Activated naive CD8-positive, alpha-beta T cell treated with anti-CD3 and anti-CD28 coated beads, Interleukin-2, amount 10 ng/mL, durations not matched to agents 7 days and 5 days (primary cell): ENCODE measurements at regions not wholly inside any gene's neighbourhood (a gene's known extent, or its start where the extent isn't known, plus 50 kb on each side); places are given as distances from the start of the nearest gene placed in this dataset.

ENCODE experiments used
- ATAC-seq: fragments of 150-1000 bp; cut with Tn5 transposase; one replicate; pipeline ENCODE4 v1.10.0; 2021; ENCODE audit warnings: low read depth, moderate library complexity
- POLR2A ChIA-PET: fragments of 350-600 bp; sonication (Branson Sonifier 250); formaldehyde crosslinking; loops from one replicate; lab custom pipeline; 2021; ENCODE audit warnings: antibody characterized with exemption; lab: Charles Lee
- DNase-seq: peaks from one replicate; pipeline ENCODE4 v3.0.0; 2021
- H3K27ac Mint-ChIP-seq: one replicate; pipeline ENCODE4 v1.8.0; 2022; ENCODE audit warnings: mild to moderate bottlenecking, mixed read lengths
- H3K27me3 Mint-ChIP-seq: one replicate; pipeline ENCODE4 v1.8.0; 2022; ENCODE audit warnings: mild to moderate bottlenecking, moderate library complexity, mixed read lengths
- H3K36me3 Mint-ChIP-seq: one replicate; pipeline ENCODE4 v1.8.0; 2021; ENCODE audit warnings: mild to moderate bottlenecking, mixed read lengths
- H3K4me1 Mint-ChIP-seq: one replicate; pipeline ENCODE4 v1.8.0; 2021; ENCODE audit warnings: mixed read lengths
- H3K4me3 Mint-ChIP-seq: one replicate; pipeline ENCODE4 v1.8.0; 2022; ENCODE audit warnings: mild to moderate bottlenecking, moderate library complexity, mixed read lengths
- H3K9me3 Mint-ChIP-seq: one replicate; pipeline ENCODE4 v1.8.0; 2021; ENCODE audit warnings: mixed read lengths

- H3K4me3 Mint-ChIP-seq = no peak overlapping the region
- H3K27me3 Mint-ChIP-seq = no peaks in the 10 kb centered on the region
- DNase-seq = no peak
- no peaks in the 10 kb centered on the region for H3K36me3 Mint-ChIP-seq
- ATAC-seq = no peak
- H3K4me1 Mint-ChIP-seq = no peaks in the 10 kb centered on the region
- POLR2A ChIA-PET = no interaction called here
- no peak overlapping the region for H3K27ac Mint-ChIP-seq
- no peaks in the 10 kb centered on the region for H3K9me3 Mint-ChIP-seq
These were observed 949.4 kb upstream of the FANCL start for GRCh38 chr2:59190518-59190917.

- H3K27me3 Mint-ChIP-seq = no peaks in the 10 kb centered on the region
- no peak overlapping the region for H3K4me3 Mint-ChIP-seq
- no peak for DNase-seq
- POLR2A ChIA-PET = no interaction called here
- no peak overlapping the region for H3K27ac Mint-ChIP-seq
- peaks cover 2% of the 10 kb centered on the region for H3K4me1 Mint-ChIP-seq
- no peaks in the 10 kb centered on the region for H3K36me3 Mint-ChIP-seq
- no peak for ATAC-seq
- H3K9me3 Mint-ChIP-seq = no peaks in the 10 kb centered on the region
These were observed 943.3 kb upstream of the FANCL start for GRCh38 chr2:59184276-59185020.

GRCh38 chr2:59183070-59183469, 941.9 kb upstream of the FANCL start:
- DNase-seq (no peak), ATAC-seq (no peak)
- H3K9me3 Mint-ChIP-seq = no peaks in the 10 kb centered on the region
- POLR2A ChIA-PET = no interaction called here
- peaks cover 2% of the 10 kb centered on the region for H3K4me1 Mint-ChIP-seq
- H3K27ac Mint-ChIP-seq = no peak overlapping the region
- no peaks in the 10 kb centered on the region for H3K36me3 Mint-ChIP-seq
- no peaks in the 10 kb centered on the region for H3K27me3 Mint-ChIP-seq
- no peak overlapping the region for H3K4me3 Mint-ChIP-seq

DNA sequence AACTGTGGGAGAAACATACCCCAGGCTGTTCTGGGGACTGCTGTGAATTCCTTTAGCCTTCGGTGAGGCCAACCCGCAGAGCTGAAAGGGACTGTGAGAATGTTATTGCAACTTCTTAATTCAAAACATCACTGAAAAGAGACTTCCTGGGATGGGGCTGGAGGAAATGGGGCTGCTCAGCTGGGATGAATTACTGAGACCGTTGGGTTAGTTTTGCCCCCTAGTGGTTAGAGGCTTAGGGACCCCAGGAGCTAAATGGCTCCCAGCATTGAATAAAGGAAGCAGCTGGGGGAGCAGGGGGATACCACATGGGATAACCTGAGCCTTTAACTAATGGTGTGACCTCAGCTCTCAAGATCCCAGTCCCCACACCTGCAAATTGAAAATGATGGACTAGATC, 941.1 kb upstream of the FANCL start:
- ATAC-seq = no peak
- H3K4me3 Mint-ChIP-seq = no peak overlapping the region
- no peaks in the 10 kb centered on the region for H3K9me3 Mint-ChIP-seq
- no peaks in the 10 kb centered on the region for H3K36me3 Mint-ChIP-seq
- H3K27ac Mint-ChIP-seq = no peak overlapping the region
- POLR2A ChIA-PET = no interaction called here
- H3K4me1 Mint-ChIP-seq = peaks cover 2% of the 10 kb centered on the region
- no peaks in the 10 kb centered on the region for H3K27me3 Mint-ChIP-seq
- DNase-seq = no peak

GRCh38 chr2:59181347-59181746, 940.2 kb upstream of the FANCL start:
- Mint-ChIP-seq H3K27ac (no peak overlapping the region), H3K4me3 (no peak overlapping the region), H3K27me3 (no peaks in the 10 kb centered on the region), H3K4me1 (peaks cover 2% of the 10 kb centered on the region), H3K36me3 (no peaks in the 10 kb centered on the region), H3K9me3 (no peaks in the 10 kb centered on the region)
- POLR2A ChIA-PET = no interaction called here
- DNase-seq (no peak), ATAC-seq (no peak)

DNA sequence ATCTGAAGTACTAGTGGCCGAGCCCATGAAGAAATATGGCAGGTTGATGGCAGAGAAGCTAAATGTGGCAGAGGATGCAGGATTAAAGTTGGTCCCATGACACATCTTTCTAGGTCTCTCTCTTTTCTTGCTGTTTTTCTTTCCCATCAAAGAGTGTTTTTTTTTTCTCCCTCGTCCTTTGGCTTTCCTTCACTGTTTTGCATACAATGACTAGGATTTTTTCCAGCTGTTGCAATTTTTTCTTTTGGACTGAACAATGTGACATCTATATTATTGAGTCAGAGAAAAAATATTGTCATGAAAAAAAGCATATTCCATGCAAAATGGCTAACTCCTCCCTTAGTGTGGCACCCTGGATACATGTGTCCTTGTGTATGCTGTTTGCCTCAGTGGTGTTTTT, 939.5 kb upstream of the FANCL start:
- Mint-ChIP-seq H3K36me3 (no peaks in the 10 kb centered on the region), H3K27me3 (no peaks in the 10 kb centered on the region), H3K9me3 (no peaks in the 10 kb centered on the region), H3K27ac (no peak overlapping the region), H3K4me1 (peaks cover 2% of the 10 kb centered on the region), H3K4me3 (no peak overlapping the region)
- no peak for DNase-seq
- no peak for ATAC-seq
- POLR2A ChIA-PET = no interaction called here

DNA sequence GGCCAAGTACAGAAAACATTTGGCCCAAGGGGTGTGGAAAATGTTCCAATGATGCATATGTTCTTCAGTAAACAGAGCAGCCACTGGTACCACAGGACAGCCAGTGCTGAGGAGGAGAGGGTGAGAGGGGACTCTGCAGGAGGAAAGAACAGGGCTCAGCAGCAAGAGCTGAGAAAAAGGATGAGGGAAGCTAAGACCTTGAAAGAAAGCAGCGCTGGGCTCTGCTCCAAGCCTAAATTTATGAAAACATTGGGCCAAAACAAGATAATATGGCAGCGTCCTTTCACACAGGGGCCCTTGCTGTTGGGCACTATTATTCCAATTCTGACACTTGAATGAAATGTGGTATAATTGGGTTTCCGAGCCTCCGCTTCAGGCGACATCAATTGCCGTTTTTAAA, 939.0 kb upstream of the FANCL start:
- POLR2A ChIA-PET = no interaction called here
- ATAC-seq = no peak
- DNase-seq = no peak
- no peaks in the 10 kb centered on the region for H3K27me3 Mint-ChIP-seq
- peaks cover 2% of the 10 kb centered on the region for H3K4me1 Mint-ChIP-seq
- no peak overlapping the region for H3K27ac Mint-ChIP-seq
- no peaks in the 10 kb centered on the region for H3K9me3 Mint-ChIP-seq
- H3K36me3 Mint-ChIP-seq = no peaks in the 10 kb centered on the region
- no peak overlapping the region for H3K4me3 Mint-ChIP-seq

DNA sequence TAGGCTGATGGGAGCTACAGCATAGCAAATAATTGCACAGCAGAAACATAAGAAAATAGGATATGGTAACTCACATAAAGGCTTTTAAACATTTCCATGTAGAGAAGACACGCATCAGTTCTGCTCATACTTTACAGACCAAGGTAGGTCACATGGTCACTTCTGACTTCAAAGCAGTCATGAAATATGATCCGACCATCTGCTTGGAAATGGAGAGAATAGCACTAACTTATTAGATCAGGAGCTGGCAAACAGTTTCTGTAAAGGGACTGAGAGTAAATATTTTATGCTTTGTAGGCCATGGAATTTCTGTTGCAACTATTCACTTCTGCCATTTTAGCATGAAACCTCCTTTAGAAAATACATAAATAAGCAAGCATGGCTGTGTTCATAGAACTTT, 936.6 kb upstream of the FANCL start:
- POLR2A ChIA-PET = no interaction called here
- DNase-seq (no peak), ATAC-seq (no peak)
- no peaks in the 10 kb centered on the region for H3K9me3 Mint-ChIP-seq
- H3K27me3 Mint-ChIP-seq = no peaks in the 10 kb centered on the region
- no peak overlapping the region for H3K27ac Mint-ChIP-seq
- H3K36me3 Mint-ChIP-seq = no peaks in the 10 kb centered on the region
- H3K4me1 Mint-ChIP-seq = no peaks in the 10 kb centered on the region
- H3K4me3 Mint-ChIP-seq = no peak overlapping the region

DNA sequence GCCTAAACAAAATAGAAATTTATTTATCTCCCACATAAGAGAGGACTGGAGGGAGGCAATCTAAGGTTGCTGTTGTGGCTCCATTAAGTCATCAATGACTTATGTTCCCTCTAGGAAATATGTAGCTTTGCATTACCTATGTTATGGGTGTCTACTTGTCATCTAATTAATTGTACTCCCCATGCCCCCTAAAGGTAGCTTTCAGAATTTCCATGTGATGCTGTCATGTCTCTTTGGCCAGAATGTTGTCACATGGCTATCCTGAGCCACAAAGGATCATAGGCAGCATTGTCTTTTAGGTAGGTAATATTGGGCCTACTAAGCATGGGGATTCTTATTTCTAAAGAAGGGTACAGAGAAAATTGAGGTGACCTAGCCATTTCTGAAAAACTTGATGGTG, 935.6 kb upstream of the FANCL start:
- DNase-seq (no peak), ATAC-seq (no peak)
- no peak overlapping the region for H3K4me3 Mint-ChIP-seq
- no peak overlapping the region for H3K27ac Mint-ChIP-seq
- H3K9me3 Mint-ChIP-seq = no peaks in the 10 kb centered on the region
- no peaks in the 10 kb centered on the region for H3K4me1 Mint-ChIP-seq
- no peaks in the 10 kb centered on the region for H3K27me3 Mint-ChIP-seq
- H3K36me3 Mint-ChIP-seq = no peaks in the 10 kb centered on the region
- POLR2A ChIA-PET = no interaction called here

- H3K27me3 Mint-ChIP-seq = no peaks in the 10 kb centered on the region
- no peak overlapping the region for H3K4me3 Mint-ChIP-seq
- no peaks in the 10 kb centered on the region for H3K9me3 Mint-ChIP-seq
- no peak for ATAC-seq
- POLR2A ChIA-PET = no interaction called here
- H3K27ac Mint-ChIP-seq = no peak overlapping the region
- H3K36me3 Mint-ChIP-seq = no peaks in the 10 kb centered on the region
- no peak for DNase-seq
- no peaks in the 10 kb centered on the region for H3K4me1 Mint-ChIP-seq
These were observed 933.6 kb upstream of the FANCL start for GRCh38 chr2:59174536-59175243.

GRCh38 chr2:59173325-59173724, 932.2 kb upstream of the FANCL start:
- H3K36me3 Mint-ChIP-seq = no peaks in the 10 kb centered on the region
- H3K4me3 Mint-ChIP-seq = no peak overlapping the region
- H3K9me3 Mint-ChIP-seq = no peaks in the 10 kb centered on the region
- no peaks in the 10 kb centered on the region for H3K4me1 Mint-ChIP-seq
- POLR2A ChIA-PET = no interaction called here
- ATAC-seq (no peak), DNase-seq (no peak)
- no peak overlapping the region for H3K27ac Mint-ChIP-seq
- H3K27me3 Mint-ChIP-seq = no peaks in the 10 kb centered on the region

- Mint-ChIP-seq H3K27me3 (no peaks in the 10 kb centered on the region), H3K4me1 (no peaks in the 10 kb centered on the region), H3K4me3 (no peak overlapping the region), H3K36me3 (no peaks in the 10 kb centered on the region), H3K9me3 (no peaks in the 10 kb centered on the region), H3K27ac (no peak overlapping the region)
- POLR2A ChIA-PET = no interaction called here
- DNase-seq = no peak
- ATAC-seq = no peak
These were observed 929.9 kb upstream of the FANCL start for GRCh38 chr2:59171019-59171418.

DNA sequence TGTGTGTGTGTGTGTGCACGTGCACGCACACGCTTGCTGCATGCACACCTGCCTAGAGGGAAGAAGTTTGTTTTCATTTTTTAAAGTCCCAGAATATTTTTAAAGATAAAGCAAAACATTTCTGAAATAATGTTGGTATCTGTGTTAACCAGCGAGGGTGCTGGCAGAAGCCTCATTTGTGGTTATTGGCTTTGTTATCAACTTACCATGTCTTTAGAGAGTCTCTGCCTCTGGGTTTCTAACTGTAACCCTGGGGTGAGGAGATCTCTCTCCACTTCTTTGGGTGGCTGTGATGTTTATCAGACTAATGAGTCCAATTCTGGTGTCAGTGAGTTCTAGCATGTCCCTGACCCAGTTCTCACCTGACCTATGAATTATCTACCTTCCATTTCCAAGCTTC, 927.6 kb upstream of the FANCL start:
- Mint-ChIP-seq H3K27me3 (no peaks in the 10 kb centered on the region), H3K36me3 (no peaks in the 10 kb centered on the region), H3K9me3 (no peaks in the 10 kb centered on the region), H3K4me1 (no peaks in the 10 kb centered on the region), H3K27ac (no peak overlapping the region), H3K4me3 (no peak overlapping the region)
- POLR2A ChIA-PET = no interaction called here
- ATAC-seq (no peak), DNase-seq (no peak)

DNA sequence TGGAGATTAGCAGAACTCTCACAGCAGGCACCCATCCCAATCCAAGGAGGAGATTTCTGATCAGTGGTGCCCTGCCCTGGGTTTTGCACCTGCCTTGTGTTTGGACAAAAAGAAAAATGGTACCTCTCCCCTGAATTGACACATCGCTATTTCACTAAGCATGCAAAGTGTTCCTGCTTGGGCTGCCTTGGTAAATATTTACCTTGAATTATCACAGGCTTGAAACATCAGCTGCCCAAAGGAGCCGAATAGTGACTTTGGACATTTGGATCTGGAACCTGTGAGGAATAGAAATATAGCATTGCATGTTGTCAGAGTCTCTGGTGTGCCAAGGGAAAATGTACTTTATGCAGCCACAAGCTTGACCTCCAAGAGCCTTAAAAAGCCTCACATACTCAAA, 926.4 kb upstream of the FANCL start:
- DNase-seq (no peak), ATAC-seq (no peak)
- no peak overlapping the region for H3K4me3 Mint-ChIP-seq
- no peak overlapping the region for H3K27ac Mint-ChIP-seq
- H3K9me3 Mint-ChIP-seq = no peaks in the 10 kb centered on the region
- H3K36me3 Mint-ChIP-seq = no peaks in the 10 kb centered on the region
- H3K4me1 Mint-ChIP-seq = no peaks in the 10 kb centered on the region
- H3K27me3 Mint-ChIP-seq = no peaks in the 10 kb centered on the region
- POLR2A ChIA-PET = no interaction called here
